Lung (tissue), 11 donors: ENCODE measurements at regions not wholly inside any gene's neighbourhood (a gene's known extent, or its start where the extent isn't known, plus 50 kb on each side); places are given as distances from the start of the nearest gene placed in this dataset.
A peak's percentile ranks its signal among the peaks of the same experiment; 100 is the strongest.

Experiments used
- ATAC-seq: fragments of 200-7000 bp; cut with Tn5 transposase; one replicate; pipeline ENCODE4 v1.9.1; 2020; ENCODE audit warnings: moderate number of reproducible peaks; ENCODE audit not compliant: insufficient read depth, low FRiP score
- DNase-seq, 3 donors: peaks; one replicate each; pipeline ENCODE4 v3.0.0-alpha.2; 2013 to 2017
- H3K27ac ChIP-seq, 2 donors: one replicate each; pipeline ENCODE4 v1.5.1; 2013; ENCODE audit warnings: mild to moderate bottlenecking in 2 of 2, moderate library complexity in 2 of 2, control low read depth in 1 of 2, inconsistent platforms in 1 of 2, low read depth in 1 of 2, low read length in 1 of 2
- H3K27me3 ChIP-seq, 3 donors: one replicate each; pipeline ENCODE4 v1.5.1; 2013; ENCODE audit warnings: low read length in 2 of 3; ENCODE audit not compliant: control insufficient read depth in 3 of 3, insufficient read depth in 3 of 3
- H3K36me3 ChIP-seq, 4 donors: one replicate each; pipeline ENCODE4 v1.5.1; 2013; ENCODE audit warnings: low read length in 4 of 4, mild to moderate bottlenecking in 1 of 4, moderate library complexity in 1 of 4; ENCODE audit not compliant: control insufficient read depth in 4 of 4, insufficient read depth in 4 of 4
- H3K4me1 ChIP-seq, 5 donors: one replicate each; pipeline ENCODE4 v1.5.1; 2013; ENCODE audit warnings: low read length in 5 of 5, mild to moderate bottlenecking in 2 of 5, moderate library complexity in 1 of 5; ENCODE audit not compliant: control insufficient read depth in 5 of 5, insufficient read depth in 5 of 5
- H3K4me3 ChIP-seq: one replicate; pipeline ENCODE4 v1.5.1; 2013; ENCODE audit warnings: mild to moderate bottlenecking, control low read depth, moderate library complexity
- H3K9ac ChIP-seq, 2 donors: one replicate each; pipeline ENCODE4 v1.5.1; 2013; ENCODE audit warnings: low read length in 2 of 2, control low read depth in 1 of 2; ENCODE audit not compliant: insufficient read depth in 1 of 2
- H3K9me3 ChIP-seq, 4 donors: one replicate each; pipeline ENCODE4 v1.5.1; 2013; ENCODE audit warnings: low read length in 3 of 4, mild to moderate bottlenecking in 1 of 4, moderate library complexity in 1 of 4; ENCODE audit not compliant: control insufficient read depth in 4 of 4, insufficient read depth in 3 of 4
- CTCF ChIP-seq: IDR thresholded peaks from 2 replicates; pipeline ENCODE4 v1.5.1; 2012; ENCODE audit warnings: mild to moderate bottlenecking; ENCODE audit errors: control extremely low read depth, extremely low read depth
- WGBS, 2 donors: extraction: QIAGEN DNeasy Blood & Tissue Kit; methylation state at CpG; one replicate each; pipeline ENCODE4 v1.1.7; 2013; 5-methylcytosine and 5-hydroxymethylcytosine counted together
- donor health status: control.
- donor health status: control.
- donor health status: Bipolar disorder and iron deficiency.
- donor health status: healthy.
- donor health status: DM: yes; HTN: yes; CAD: no.

- H3K4me3 ChIP-seq: no peak overlapping the region
- no peak for TF ChIP-seq CTCF
- no peak for DNase-seq
- ATAC-seq: no peak
- no peak overlapping the region for H3K9ac ChIP-seq
- peaks cover 0 to 61% (median 16%) of the 10 kb centered on the region in 5 donors for H3K4me1 ChIP-seq
- 90 to 97% methylated on average over 2 of the region's 2 CpGs for WGBS, 2 donors
- no peak overlapping the region for H3K27ac ChIP-seq
- no peaks in the 10 kb centered on the region for H3K9me3 ChIP-seq
- H3K36me3 ChIP-seq: no peaks in the 10 kb centered on the region
- no peaks in the 10 kb centered on the region for H3K27me3 ChIP-seq
Measured at GRCh38 chr6:142699391-142699790, 245.6 kb downstream of the HIVEP2 start.

GRCh38 chr6:142700032-142700431 lies 244.9 kb downstream of the HIVEP2 start:
- H3K9ac ChIP-seq: no peak overlapping the region
- no peaks in the 10 kb centered on the region for H3K9me3 ChIP-seq
- 74 to 82% methylated on average over 4 of the region's 4 CpGs for WGBS, 2 donors
- no peak overlapping the region for H3K4me3 ChIP-seq
- TF ChIP-seq CTCF: no peak
- DNase-seq (no peak), ATAC-seq (no peak)
- no peak overlapping the region for H3K27ac ChIP-seq
- H3K4me1 ChIP-seq: peaks cover 0 to 55% (median 16%) of the 10 kb centered on the region in 5 donors
- no peaks in the 10 kb centered on the region for H3K27me3 ChIP-seq
- H3K36me3 ChIP-seq: no peaks in the 10 kb centered on the region

GRCh38 chr6:142700671-142701312 lies 244.2 kb downstream of the HIVEP2 start:
- no peaks in the 10 kb centered on the region for H3K27me3 ChIP-seq
- H3K4me3 ChIP-seq: no peak overlapping the region
- DNase-seq (peak in 2 of 3 donors; percentile 60 to 80), ATAC-seq (no peak)
- 59 to 67% methylated on average over 7 of the region's 7 CpGs for WGBS, 2 donors
- TF ChIP-seq CTCF: no peak
- no peaks in the 10 kb centered on the region for H3K36me3 ChIP-seq
- H3K27ac ChIP-seq: no peak overlapping the region
- no peak overlapping the region for H3K9ac ChIP-seq
- H3K9me3 ChIP-seq: no peaks in the 10 kb centered on the region
- H3K4me1 ChIP-seq: peaks cover 0 to 47% (median 16%) of the 10 kb centered on the region in 5 donors
